Fibroblast of pulmonary artery (primary cell): ENCODE measurements at regions not wholly inside any gene's neighbourhood (a gene's known extent, or its start where the extent isn't known, plus 50 kb on each side); places are given as distances from the start of the nearest gene placed in this dataset.

Source experiments
- DNase-seq: peaks from one replicate; pipeline ENCODE4 v3.0.0-alpha.2; 2010; ENCODE audit warnings: low read depth
- H3K4me3 ChIP-seq: replicated peaks from 2 replicates; pipeline ENCODE4 v1.5.1; 2011; ENCODE audit warnings: low read depth, mild to moderate bottlenecking, control low read depth, low read length, moderate library complexity
- TF ChIP-seq, protein P1 (sequence below): IDR thresholded peaks from 2 replicates; pipeline ENCODE4 v1.5.1; 2011; ENCODE audit warnings: mild to moderate bottlenecking, control low read depth, low read length, inconsistent platforms; ENCODE audit errors: missing control alignments

GRCh38 chr11:43619863-43620505 is 60.6 kb upstream of the HSD17B12 start:
- TF ChIP-seq, protein P1, sequence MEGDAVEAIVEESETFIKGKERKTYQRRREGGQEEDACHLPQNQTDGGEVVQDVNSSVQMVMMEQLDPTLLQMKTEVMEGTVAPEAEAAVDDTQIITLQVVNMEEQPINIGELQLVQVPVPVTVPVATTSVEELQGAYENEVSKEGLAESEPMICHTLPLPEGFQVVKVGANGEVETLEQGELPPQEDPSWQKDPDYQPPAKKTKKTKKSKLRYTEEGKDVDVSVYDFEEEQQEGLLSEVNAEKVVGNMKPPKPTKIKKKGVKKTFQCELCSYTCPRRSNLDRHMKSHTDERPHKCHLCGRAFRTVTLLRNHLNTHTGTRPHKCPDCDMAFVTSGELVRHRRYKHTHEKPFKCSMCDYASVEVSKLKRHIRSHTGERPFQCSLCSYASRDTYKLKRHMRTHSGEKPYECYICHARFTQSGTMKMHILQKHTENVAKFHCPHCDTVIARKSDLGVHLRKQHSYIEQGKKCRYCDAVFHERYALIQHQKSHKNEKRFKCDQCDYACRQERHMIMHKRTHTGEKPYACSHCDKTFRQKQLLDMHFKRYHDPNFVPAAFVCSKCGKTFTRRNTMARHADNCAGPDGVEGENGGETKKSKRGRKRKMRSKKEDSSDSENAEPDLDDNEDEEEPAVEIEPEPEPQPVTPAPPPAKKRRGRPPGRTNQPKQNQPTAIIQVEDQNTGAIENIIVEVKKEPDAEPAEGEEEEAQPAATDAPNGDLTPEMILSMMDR: no peak
- no peak overlapping the region for H3K4me3 ChIP-seq
- no peak for DNase-seq

DNA sequence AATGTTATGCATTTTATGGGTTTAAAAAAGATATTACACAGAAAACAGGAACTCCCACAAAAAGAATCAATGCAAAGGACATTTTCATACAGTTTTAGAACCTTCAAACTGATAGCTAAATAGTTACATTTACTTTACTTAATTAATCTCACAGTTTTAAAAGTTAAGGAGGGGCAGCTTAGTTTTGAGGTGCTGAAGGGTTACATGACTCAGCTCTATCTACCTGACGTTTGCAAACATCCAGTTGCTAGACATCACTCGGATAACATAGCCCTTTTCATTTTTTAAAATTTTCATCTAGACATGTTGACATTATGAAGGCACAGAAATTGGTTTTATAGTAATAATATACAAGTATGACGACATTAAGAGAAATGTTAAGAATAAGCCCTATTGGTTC is 53.7 kb upstream of the HSD17B12 start:
- TF ChIP-seq, protein P1: no peak
- H3K4me3 ChIP-seq: no peak overlapping the region
- no peak for DNase-seq
